ENCODE measurements at regions not wholly inside any gene's neighbourhood (a gene's known extent, or its start where the extent isn't known, plus 50 kb on each side); places are given as distances from the start of the nearest gene placed in this dataset.
"Not testable (repeated sequence)": the region's sequence is repeated elsewhere in the genome, so short reads cannot be mapped to it uniquely, and the experiment has no call there.

DNA sequence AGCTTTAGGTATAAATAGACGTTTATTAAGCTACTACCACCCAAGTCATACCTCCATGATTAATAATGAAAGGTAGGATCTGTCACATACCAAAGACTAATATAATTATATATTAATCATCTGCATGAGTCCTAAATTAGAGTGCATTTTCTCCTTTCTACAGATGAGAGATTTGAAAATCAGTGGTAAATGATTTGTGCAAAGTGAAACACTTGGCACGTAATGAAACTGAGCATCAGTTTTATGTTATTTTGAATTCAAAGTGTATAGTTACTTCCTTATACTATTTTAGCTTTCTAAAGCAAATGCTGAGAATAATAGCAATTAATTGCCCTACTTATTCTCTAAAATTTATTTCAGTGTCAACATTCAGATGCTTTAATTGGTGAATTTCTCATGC, 615.3 kb downstream of the TRIB2 start:
- WGBS = no CpG with 5 or more reads among the region's 2 CpGs
- Histone ChIP-seq H3K4me1 (ENCODE audit: insufficient read depth, low read length) (no peaks in the 10 kb centered on the region), H3K4me3 (ENCODE audit: low read length) (no peak overlapping the region), H3K9ac (ENCODE audit: low read depth, low read length) (no peak overlapping the region), H3K27me3 (ENCODE audit: insufficient read depth, low read length) (no peaks in the 10 kb centered on the region), H3K27ac (ENCODE audit: low read depth, low read length) (no peak overlapping the region), H3K36me3 (ENCODE audit: insufficient read depth, low read length) (no peaks in the 10 kb centered on the region), H3K9me3 (ENCODE audit: insufficient read depth, low read depth, low read length) (peaks cover 60% of the 10 kb centered on the region)

GRCh38 chr2:13334071-13334470, 617.3 kb downstream of the TRIB2 start:
- not testable (repeated sequence) for H3K27ac ChIP-seq (ENCODE audit: low read depth, low read length); H3K4me3 ChIP-seq (ENCODE audit: low read length); H3K27me3 ChIP-seq (ENCODE audit: insufficient read depth, low read length); H3K9ac ChIP-seq (ENCODE audit: low read depth, low read length); H3K4me1 ChIP-seq (ENCODE audit: insufficient read depth, low read length); H3K36me3 ChIP-seq (ENCODE audit: insufficient read depth, low read length)
- H3K9me3 ChIP-seq (ENCODE audit: insufficient read depth, low read depth, low read length) = peaks cover 50% of the 10 kb centered on the region

GRCh38 chr2:13334545-13334944, 617.8 kb downstream of the TRIB2 start:
- no peak overlapping the region for H3K27ac ChIP-seq (ENCODE audit: low read depth, low read length)
- H3K9me3 ChIP-seq (ENCODE audit: insufficient read depth, low read depth, low read length) = peaks cover 47% of the 10 kb centered on the region
- no peak overlapping the region for H3K9ac ChIP-seq (ENCODE audit: low read depth, low read length)
- H3K4me1 ChIP-seq (ENCODE audit: insufficient read depth, low read length) = no peaks in the 10 kb centered on the region
- H3K36me3 ChIP-seq (ENCODE audit: insufficient read depth, low read length) = no peaks in the 10 kb centered on the region
- no peaks in the 10 kb centered on the region for H3K27me3 ChIP-seq (ENCODE audit: insufficient read depth, low read length)
- no peak overlapping the region for H3K4me3 ChIP-seq (ENCODE audit: low read length)

DNA sequence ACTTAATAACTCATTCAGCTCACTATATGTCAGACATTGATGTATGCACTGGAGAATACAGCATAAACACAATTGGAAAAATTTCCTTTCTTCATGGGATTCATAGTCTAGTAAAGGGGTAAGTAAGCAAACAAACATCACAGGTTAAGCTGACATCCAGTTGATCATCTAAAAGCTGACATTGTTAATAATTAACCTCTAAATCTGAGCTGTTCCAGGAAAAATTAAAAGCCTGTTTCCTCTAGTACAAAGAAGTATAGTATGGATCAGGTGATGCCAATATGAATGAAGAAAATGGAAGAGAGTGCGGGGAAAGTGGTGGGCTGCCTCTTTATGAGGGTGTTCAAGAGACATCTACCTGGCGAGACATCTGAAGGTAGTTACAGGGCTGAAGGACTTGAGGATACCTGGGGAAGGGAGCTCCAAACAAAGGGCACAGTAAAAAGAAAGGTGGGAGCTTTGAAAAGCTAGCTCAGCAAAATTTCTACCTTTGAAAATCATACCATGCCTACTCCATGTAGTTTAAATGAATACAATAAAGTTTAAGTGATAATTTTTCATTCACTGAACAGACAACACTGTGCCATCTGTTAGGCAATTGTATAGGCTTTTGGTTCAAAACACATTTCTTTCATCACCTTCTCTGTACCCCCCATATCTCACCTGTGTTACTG, 619.3 kb downstream of the TRIB2 start:
- WGBS = 81% methylated on average over 2 of the region's 2 CpGs

DNA sequence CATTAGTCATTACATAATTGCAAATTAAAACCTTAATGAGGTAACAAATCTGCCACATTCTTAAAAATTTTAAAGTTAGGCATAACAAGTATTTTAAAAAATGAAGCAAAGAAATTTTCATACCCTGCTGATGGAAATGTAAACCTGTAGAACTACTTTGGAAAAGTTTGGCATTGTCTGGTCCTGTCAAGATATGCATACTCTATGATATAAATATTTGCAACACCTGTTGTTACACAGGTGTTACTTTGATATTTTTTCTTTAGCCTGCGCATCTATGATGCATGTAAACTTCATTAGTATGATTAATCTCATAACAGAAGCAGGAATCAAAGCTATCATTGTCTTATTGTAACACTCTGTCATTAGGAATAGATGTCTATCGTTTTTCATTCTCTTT, 634.3 kb downstream of the TRIB2 start:
- Histone ChIP-seq H3K9me3 (ENCODE audit: insufficient read depth, low read depth, low read length) (peaks cover 56% of the 10 kb centered on the region), H3K4me3 (ENCODE audit: low read length) (no peak overlapping the region)
- WGBS = 90% methylated on average over 1 of the region's 2 CpGs

More for the DNA sequence above, 619.3 kb downstream of the TRIB2 start:
- Histone ChIP-seq H3K4me3 (ENCODE audit: low read length) (no peak overlapping the region), H3K27me3 (ENCODE audit: insufficient read depth, low read length) (no peaks in the 10 kb centered on the region), H3K9me3 (ENCODE audit: insufficient read depth, low read depth, low read length) (peaks cover 38% of the 10 kb centered on the region), H3K9ac (ENCODE audit: low read depth, low read length) (no peak overlapping the region), H3K27ac (ENCODE audit: low read depth, low read length) (no peak overlapping the region), H3K4me1 (ENCODE audit: insufficient read depth, low read length) (no peaks in the 10 kb centered on the region), H3K36me3 (ENCODE audit: insufficient read depth, low read length) (no peaks in the 10 kb centered on the region)

DNA sequence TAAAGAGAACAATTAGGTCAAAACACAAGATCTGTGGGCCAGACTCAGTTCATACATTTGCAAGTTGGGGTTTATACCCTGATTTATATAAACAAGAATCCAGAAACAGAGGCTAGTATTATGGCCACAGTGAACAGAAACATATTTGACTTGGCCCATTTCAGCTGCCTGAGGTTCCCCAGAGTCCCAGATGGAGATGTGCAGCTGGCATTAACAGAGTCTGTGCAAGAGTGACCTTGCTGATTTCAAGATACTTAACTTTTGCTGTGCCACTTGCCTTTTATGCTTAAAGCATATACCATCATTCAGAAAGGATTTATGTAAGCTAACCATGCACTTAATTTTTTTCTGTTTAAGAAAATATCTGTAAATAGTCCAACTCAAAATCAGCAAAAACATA, 636.3 kb downstream of the TRIB2 start:
- Histone ChIP-seq H3K4me3 (ENCODE audit: low read length) (no peak overlapping the region), H3K4me1 (ENCODE audit: insufficient read depth, low read length) (no peaks in the 10 kb centered on the region), H3K27ac (ENCODE audit: low read depth, low read length) (no peak overlapping the region), H3K9me3 (ENCODE audit: insufficient read depth, low read depth, low read length) (peaks cover 65% of the 10 kb centered on the region), H3K9ac (ENCODE audit: low read depth, low read length) (no peak overlapping the region), H3K36me3 (ENCODE audit: insufficient read depth, low read length) (no peaks in the 10 kb centered on the region), H3K27me3 (ENCODE audit: insufficient read depth, low read length) (no peaks in the 10 kb centered on the region)

More for the DNA sequence above, 634.3 kb downstream of the TRIB2 start:
- Histone ChIP-seq H3K27ac (ENCODE audit: low read depth, low read length) (no peak overlapping the region), H3K9ac (ENCODE audit: low read depth, low read length) (no peak overlapping the region), H3K4me1 (ENCODE audit: insufficient read depth, low read length) (no peaks in the 10 kb centered on the region), H3K27me3 (ENCODE audit: insufficient read depth, low read length) (no peaks in the 10 kb centered on the region), H3K36me3 (ENCODE audit: insufficient read depth, low read length) (no peaks in the 10 kb centered on the region)

DNA sequence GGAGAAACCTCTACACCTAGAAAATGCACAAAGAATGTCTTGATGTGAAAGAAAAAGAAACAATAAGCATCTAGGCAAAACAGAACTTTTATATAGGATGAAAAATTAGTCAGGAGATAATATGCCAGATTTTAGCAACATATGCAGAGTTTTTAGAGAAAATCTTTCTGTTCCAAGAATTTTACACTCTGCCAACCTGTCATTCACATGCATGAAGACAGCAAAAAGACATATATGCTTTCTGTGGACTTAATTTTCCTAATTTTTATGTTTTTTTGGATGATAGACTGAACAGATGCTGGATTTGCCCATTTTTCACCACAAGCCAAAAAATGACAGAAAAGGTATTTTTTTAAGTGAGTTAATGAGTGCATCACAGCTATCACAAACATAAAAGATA, 637.3 kb downstream of the TRIB2 start:
- no peaks in the 10 kb centered on the region for H3K36me3 ChIP-seq (ENCODE audit: insufficient read depth, low read length)

GRCh38 chr2:13381928-13382327, 665.2 kb downstream of the TRIB2 start:
- not testable (repeated sequence) for H3K9ac ChIP-seq (ENCODE audit: low read depth, low read length); H3K4me3 ChIP-seq (ENCODE audit: low read length); H3K4me1 ChIP-seq (ENCODE audit: insufficient read depth, low read length); H3K27me3 ChIP-seq (ENCODE audit: insufficient read depth, low read length); H3K27ac ChIP-seq (ENCODE audit: low read depth, low read length); H3K36me3 ChIP-seq (ENCODE audit: insufficient read depth, low read length)
- 20% methylated on average over 1 of the region's 1 CpG for WGBS
- H3K9me3 ChIP-seq (ENCODE audit: insufficient read depth, low read depth, low read length) = peaks cover 21% of the 10 kb centered on the region

More for the DNA sequence above, 637.3 kb downstream of the TRIB2 start:
- Histone ChIP-seq H3K27me3 (ENCODE audit: insufficient read depth, low read length) (no peaks in the 10 kb centered on the region), H3K9ac (ENCODE audit: low read depth, low read length) (no peak overlapping the region), H3K27ac (ENCODE audit: low read depth, low read length) (no peak overlapping the region), H3K9me3 (ENCODE audit: insufficient read depth, low read depth, low read length) (peaks cover 67% of the 10 kb centered on the region), H3K4me3 (ENCODE audit: low read length) (no peak overlapping the region), H3K4me1 (ENCODE audit: insufficient read depth, low read length) (no peaks in the 10 kb centered on the region)

GRCh38 chr2:13389172-13389571, 672.4 kb downstream of the TRIB2 start:
- not testable (repeated sequence) for H3K9ac ChIP-seq (ENCODE audit: low read depth, low read length); H3K4me3 ChIP-seq (ENCODE audit: low read length); H3K27ac ChIP-seq (ENCODE audit: low read depth, low read length); H3K36me3 ChIP-seq (ENCODE audit: insufficient read depth, low read length); H3K27me3 ChIP-seq (ENCODE audit: insufficient read depth, low read length); H3K4me1 ChIP-seq (ENCODE audit: insufficient read depth, low read length)
- H3K9me3 ChIP-seq (ENCODE audit: insufficient read depth, low read depth, low read length) = peaks cover 30% of the 10 kb centered on the region
- 89% methylated on average over 5 of the region's 5 CpGs for WGBS

- peaks cover 39% of the 10 kb centered on the region for H3K9me3 ChIP-seq (ENCODE audit: insufficient read depth, low read depth, low read length)
- no peak overlapping the region for H3K9ac ChIP-seq (ENCODE audit: low read depth, low read length)
- no peaks in the 10 kb centered on the region for H3K4me1 ChIP-seq (ENCODE audit: insufficient read depth, low read length)
- no peaks in the 10 kb centered on the region for H3K36me3 ChIP-seq (ENCODE audit: insufficient read depth, low read length)
- H3K27ac ChIP-seq (ENCODE audit: low read depth, low read length) = no peak overlapping the region
- H3K4me3 ChIP-seq (ENCODE audit: low read length) = no peak overlapping the region
- no peaks in the 10 kb centered on the region for H3K27me3 ChIP-seq (ENCODE audit: insufficient read depth, low read length)
Observed at GRCh38 chr2:13390676-13391075, 673.9 kb downstream of the TRIB2 start.

- Histone ChIP-seq H3K27me3 (ENCODE audit: insufficient read depth, low read length) (no peaks in the 10 kb centered on the region), H3K4me1 (ENCODE audit: insufficient read depth, low read length) (no peaks in the 10 kb centered on the region), H3K4me3 (ENCODE audit: low read length) (no peak overlapping the region), H3K9me3 (ENCODE audit: insufficient read depth, low read depth, low read length) (peaks cover 21% of the 10 kb centered on the region), H3K27ac (ENCODE audit: low read depth, low read length) (no peak overlapping the region), H3K36me3 (ENCODE audit: insufficient read depth, low read length) (no peaks in the 10 kb centered on the region), H3K9ac (ENCODE audit: low read depth, low read length) (no peak overlapping the region)
- WGBS = 31% methylated on average over 1 of the region's 2 CpGs
Observed at GRCh38 chr2:13401312-13401711, 684.6 kb downstream of the TRIB2 start.

DNA sequence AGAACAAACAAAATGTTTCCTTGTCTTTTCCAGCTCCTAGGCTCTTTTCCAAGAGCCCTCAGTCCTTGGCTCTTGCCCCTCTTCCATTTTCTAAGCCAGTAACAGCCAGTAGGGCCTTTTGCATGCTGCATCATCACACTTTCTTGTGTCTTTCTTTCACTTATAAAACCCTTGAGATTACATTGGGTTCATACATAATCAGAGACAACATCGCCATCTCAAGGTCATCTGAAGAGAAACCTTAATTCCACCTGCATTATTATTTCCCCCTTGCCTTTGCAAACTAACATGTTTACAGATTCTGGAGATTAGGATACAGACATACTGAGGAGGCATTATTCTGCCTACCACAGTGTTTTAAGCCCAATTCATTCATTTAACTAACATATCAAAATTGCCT, 697.3 kb downstream of the TRIB2 start:
- Histone ChIP-seq H3K4me3 (ENCODE audit: low read length) (no peak overlapping the region), H3K9ac (ENCODE audit: low read depth, low read length) (no peak overlapping the region), H3K36me3 (ENCODE audit: insufficient read depth, low read length) (no peaks in the 10 kb centered on the region), H3K4me1 (ENCODE audit: insufficient read depth, low read length) (no peaks in the 10 kb centered on the region), H3K9me3 (ENCODE audit: insufficient read depth, low read depth, low read length) (peaks cover 31% of the 10 kb centered on the region), H3K27me3 (ENCODE audit: insufficient read depth, low read length) (no peaks in the 10 kb centered on the region), H3K27ac (ENCODE audit: low read depth, low read length) (no peak overlapping the region)
- 88% methylated on average over 1 of the region's 1 CpG for WGBS

Data from HUES64 (cell line).